ENCODE measurements at regions not wholly inside any gene's neighbourhood (a gene's known extent, or its start where the extent isn't known, plus 50 kb on each side); places are given as distances from the start of the nearest gene placed in this dataset.

DNA sequence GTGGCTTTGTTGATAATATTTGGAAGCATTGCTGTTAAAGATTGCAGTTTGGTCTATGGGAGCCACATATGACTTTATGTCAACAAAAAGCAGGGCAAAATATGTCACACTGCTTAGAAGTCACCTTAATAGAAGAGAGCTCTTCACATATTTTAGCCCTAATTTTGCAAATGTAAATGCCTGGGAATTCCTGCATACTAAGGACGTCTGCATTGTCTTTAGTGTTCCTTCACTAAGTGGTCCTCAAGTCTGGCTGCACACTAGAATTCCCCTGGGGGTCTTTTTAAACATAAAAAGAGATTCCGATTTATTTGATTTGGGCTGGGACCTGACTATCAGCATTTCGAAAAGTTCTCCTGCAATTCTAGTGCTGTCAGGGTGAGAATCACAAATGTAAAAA, 495.1 kb upstream of the FAM241A start:
- DNase-seq: no peak

DNA sequence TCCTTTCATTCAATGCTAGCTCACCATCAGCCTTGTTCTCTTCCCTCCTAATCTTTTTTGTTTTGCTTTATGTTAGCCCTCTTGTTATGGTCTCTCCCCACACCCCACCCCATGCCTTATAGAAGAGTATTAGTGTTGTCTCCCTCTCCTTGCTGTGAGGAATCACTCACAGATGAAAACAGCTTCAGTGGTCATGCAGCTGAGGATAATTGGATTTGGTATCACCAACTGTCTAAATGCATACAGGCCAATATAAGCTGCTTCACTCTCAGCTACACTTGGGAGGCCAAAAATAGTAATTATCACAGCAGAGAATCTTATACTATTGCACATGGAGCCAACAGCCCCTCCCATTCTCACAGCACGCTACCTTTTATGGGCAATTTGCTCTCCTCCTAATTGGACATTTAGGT, 494.6 kb upstream of the FAM241A start:
- no peak for DNase-seq

DNA sequence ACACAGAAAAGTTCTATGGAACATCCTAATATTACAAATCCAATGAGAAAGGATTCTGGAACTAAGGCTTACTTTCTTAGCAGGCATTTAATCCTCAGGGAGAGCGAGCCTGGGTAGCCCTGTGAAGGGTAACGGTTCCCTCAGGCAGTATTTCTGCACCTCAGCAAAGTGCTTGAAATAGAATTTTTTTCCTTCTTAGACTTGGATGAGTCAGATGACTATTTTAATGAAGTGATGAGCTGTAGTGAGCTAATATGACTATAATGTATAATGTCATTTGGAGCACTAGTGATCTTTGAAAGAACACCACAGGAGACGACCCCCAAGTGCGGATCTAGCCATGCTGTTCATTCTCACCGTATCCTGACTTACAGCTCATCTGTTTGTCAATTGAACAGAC, 493.0 kb upstream of the FAM241A start:
- no peak for DNase-seq

DNA sequence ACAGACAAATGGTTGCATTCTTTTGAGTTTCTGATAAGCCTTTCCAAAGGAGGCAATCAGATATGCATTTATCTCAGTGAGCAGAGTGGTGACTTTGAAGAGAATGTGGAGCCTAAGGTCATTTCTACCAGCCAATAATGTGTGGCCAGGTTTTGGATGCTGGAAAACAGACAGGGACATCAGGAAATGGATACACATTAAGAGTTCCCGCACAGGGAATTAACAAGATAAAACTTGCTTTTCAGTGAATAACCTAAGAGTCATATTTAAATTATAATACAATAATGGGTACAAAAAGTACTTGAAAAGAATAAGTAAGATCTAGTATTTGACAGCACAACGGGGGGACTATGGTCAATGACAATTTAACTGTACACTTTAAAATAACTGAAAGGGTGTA, 492.3 kb upstream of the FAM241A start:
- DNase-seq: no peak

DNA sequence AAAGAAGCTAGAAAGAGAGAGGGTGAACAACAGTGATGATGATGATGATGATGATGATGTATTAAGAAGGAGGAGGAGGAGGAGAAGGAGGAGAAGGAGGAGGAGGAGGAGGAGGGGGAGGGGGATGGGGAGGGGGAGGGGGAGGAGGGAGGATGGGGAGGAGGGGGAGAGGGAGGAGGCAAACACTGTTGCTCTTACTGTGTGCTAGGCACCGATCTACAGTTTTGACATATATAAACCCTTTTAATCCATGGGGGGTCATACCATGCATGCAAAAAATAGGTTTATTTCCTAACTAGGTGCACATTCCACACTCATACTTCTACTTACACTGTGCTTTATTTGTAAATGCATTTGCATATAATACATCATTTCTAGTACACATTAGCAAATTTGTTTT, 482.8 kb upstream of the FAM241A start:
- no peak for DNase-seq

DNA sequence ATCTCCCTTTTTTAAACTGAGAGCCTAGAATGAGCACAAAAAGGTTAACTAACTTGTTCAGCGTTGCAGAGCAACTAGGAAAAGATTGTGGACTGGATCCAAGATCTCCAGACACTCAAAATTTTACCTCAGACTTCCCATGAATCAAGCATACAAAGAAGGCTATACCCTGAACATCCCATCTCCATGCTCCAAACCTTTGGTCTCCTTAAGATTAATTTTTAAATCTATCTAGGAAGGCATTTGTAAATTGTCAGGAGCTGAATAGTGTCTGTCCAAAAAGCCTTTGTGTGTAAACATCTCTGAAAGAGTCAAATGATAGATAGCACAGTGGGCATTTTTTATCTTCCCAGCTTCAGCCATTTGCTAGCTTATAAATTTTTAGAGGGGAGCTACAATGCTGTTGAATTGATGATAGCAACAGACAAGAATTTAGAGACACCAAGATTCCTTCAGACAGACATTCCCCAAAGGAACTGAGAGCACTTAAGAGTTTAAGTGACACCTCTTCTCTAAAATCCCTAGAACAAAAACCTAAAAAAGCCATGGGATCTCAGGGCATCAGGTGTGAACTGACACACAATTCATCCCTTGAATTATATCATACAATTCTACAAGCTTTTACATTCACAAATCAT, 480.8 kb upstream of the FAM241A start:
- DNase-seq: no peak

DNA sequence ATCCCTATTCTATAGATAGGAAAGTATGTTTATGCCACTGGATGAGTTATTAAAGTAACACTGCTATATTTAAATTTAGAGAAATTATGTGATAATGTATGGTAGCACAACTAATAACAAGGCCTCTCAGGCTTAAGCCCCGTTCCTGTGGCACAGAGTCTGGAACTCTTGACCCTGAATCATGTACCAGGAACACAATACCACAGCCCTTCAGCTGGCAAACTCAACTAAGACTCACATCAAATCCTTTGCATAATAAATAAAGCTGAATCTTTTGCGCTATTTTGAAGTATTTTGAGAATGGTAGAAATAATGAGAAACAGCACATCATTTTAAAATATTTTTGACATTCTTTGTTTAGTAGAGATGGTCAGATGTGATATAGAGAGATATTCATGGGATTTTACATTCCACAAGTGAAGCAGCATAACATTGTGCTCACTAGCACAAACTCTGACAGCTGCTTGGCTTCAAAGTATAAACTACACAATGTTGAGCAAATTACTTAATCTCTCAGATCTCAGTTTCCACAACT, 478.4 kb upstream of the FAM241A start:
- no peak for DNase-seq

DNA sequence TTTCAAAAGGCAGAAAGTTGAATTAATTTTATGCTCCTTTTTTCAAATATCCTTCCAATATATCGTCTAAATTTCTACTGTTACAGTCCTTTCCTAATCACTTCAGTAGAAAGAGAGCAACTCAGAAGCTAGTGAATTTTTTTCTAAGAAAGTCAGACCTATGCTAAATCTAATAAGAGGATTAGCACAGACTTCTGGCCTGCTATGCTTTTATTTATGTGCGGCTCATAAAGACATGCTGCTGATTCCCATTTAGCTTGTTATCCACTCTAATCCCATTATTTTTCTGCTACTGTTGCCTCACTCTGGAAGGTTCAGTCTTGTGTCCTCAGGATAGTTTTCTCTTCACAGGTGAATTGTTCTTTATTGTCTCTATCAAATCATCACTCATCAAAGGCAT, 473.5 kb upstream of the FAM241A start:
- no peak for DNase-seq

DNA sequence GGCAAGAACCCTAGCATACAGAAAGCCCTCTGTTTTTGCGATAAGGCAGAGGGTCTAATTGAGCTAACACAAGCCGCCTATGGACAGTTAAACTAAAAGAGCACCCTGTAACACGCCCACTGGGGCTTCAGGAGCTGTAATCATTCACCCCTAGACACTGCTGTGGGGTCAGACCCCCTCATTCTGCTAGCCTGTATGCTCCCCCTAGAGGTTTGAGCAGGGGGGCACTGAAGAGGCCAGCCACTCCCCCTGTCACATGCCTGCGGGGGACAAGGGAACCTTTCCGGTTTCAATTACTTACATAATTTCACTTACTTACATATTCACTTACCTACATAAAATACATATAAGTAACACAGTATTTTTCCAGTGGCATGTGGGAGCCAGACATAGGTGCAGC, 469.5 kb upstream of the FAM241A start:
- no peak for DNase-seq

DNA sequence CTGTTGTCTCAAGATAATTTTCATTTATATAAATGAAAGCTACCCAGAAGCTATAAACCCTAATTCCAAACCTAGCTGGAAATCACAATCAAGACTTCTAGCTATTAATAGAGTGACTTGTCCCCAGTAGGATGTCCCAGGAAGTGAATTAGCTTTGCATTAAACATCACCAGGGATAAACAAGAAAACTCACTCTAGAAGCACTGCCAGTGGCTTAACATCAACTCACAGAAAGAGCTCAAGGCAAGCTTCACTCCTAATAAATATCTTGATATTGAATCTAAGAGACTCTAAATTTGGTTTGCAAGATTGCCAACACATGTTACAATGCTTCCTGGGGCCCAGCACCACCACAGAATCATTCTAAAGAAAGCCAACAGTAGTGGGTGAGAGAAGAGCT, 468.7 kb upstream of the FAM241A start:
- no peak for DNase-seq

DNA sequence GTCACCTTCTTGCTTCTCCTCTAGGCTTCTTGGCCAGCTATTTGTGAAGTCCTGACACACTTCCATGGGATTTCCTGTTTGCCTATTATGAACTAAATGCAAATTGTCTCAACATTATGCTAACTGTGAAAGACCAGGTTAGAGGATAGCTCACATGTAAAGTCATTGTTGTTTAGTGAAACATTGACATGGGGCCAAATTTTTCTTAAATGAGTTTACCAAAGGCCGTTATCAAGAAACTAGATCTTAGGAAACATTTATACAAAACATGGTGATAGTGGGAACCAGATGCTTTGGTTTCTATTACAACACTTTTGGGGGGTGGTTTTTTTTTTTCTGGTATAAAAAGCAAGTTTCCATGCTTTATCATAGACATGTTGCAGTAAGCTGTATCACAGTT, 466.8 kb upstream of the FAM241A start:
- no peak for DNase-seq

DNA sequence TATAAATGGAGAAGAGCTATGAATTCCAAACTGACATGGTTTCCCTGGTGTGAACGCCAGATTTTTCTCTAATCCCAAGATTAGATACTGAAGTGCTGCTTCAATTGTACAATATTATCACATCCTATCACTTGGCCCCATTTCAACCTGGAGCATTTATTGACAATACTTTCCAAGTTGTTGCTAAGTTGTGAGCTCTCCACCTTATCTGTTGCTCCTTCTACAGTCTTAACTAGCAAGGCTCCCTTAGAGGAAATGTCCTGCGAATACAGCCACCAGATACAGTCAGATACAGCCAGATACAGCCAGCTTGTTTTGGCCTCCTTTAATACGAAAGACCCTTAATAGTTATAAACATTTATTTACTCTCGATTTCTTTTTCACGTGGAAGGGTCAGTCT, 466.3 kb upstream of the FAM241A start:
- DNase-seq: no peak

DNA sequence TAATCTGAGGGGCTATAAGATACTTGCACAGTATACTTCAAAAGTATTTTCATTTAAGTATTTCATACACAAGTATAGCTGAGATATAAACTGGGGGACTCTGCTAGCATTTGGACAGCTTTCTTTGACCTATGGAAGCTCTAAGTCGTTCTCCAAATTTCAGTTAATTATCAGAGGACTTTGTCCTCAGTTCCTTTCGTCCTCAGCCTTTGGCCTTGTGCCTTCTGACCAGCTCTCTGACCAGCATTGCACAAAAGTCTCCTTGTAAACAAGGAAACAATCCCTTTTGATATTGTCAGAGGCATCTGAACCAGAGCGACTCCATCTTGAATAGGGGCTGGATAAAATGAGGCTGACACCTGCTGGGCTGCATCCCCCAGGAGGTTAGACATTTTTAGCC, 464.0 kb upstream of the FAM241A start:
- no peak for DNase-seq

DNA sequence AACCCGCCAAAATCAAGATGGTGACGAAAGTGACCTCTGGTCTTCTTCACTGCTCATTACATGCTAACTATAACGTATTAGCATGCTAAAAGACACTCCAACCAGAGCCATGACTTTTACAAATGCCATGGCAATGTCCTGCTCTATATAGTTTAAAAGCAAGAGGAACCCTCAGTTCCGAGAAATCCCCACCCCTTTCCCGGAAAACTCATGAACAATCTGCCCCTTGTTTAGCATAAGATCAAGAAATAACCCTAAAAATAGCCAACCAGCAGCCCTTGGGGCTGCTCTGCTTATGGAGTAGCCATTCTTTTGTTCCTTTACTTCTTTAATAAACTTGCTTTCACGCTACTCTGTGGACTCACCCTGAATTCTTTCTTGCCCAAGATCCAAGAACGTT, 463.5 kb upstream of the FAM241A start:
- DNase-seq: no peak

DNA sequence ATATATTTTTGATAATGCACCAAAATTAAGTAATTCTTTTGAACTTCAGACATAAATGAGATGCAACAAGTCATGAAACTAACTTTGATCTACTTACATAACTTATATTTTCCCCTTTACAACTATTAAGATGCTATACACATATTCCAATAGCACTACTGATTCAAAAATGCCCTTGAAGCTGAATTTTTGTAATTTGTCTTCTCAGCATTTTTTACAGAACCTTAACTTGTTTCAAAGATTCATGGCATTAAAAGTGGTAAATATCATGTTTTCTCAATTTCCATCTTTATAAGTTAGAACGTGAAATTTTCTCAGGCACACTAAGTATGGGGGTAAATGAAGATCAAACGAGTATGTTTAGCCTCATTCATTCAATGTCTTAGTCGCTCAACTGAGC, 460.0 kb upstream of the FAM241A start:
- no peak for DNase-seq

DNA sequence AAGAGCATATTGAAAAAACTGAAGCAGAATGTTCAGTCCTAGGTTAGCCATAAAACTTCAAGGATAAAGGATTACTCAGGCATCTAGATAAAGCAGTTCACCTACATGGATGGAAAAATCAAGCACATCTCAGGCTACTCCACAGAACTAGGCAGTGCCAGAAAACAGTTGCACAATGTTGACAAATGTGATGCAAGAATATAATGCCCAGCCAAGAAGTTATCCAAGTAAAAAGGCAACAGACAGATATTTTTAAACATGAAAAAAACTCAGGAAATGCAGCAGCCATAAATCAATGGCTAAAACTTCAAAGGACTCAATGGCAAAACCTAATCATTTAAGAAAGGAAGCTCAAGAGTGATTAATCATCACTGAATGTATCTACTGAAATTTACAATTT, 456.0 kb upstream of the FAM241A start:
- no peak for DNase-seq

DNA sequence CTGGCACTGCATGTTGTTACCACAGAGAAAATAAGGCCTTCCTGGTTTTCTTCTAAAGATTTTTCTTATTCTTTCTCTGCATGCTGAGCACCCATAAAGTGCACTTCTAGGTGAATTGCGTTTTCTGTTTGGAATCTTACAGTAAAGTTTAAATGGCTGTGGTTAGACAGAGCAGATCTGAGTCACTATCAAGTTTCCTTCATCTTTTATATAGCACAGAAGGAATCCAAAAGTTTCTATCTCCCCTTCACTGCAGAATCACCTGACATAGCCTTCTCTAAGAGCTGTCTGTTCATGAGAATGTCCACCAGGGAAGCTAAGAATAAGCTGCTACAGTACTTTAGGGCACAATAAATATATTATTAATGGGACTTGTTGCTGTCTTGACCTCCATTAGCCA, 455.5 kb upstream of the FAM241A start:
- no peak for DNase-seq

DNA sequence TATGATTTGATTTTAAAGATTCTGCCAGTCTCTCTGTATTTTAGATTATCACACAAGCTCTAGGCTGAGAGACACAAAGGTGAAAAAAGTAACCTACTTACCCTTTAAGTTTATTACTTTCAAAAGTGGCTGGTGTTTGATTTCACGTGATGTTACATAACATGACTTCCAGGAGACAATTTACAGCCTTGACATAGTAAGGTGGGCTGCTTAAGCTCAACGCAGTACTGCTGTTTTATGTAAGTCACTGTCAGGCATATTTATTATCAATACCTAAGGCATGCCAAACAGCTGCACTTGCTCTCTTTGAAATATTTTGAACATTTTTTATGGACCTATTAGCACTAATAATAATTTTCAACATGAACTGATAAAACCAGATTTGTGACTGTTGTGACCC, 451.5 kb upstream of the FAM241A start:
- DNase-seq: no peak

DNA sequence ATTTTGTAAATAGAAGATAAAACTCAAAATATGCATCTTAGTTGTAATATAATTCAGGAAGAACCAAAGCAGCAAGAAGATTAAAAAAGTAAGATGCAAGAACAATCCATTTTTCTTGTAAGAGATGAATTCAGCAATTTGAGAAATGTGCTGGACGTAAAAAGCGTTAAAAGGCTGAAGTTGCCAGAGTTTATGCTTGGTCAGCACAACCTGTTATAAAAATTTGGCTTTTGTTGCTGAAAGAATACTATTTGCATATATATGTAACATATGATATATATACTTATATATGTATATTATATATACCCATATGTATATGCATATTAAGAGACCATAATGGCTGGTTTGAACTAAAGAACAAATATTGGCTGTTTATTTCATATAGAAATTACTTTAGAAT, 449.6 kb upstream of the FAM241A start:
- no peak for DNase-seq

DNA sequence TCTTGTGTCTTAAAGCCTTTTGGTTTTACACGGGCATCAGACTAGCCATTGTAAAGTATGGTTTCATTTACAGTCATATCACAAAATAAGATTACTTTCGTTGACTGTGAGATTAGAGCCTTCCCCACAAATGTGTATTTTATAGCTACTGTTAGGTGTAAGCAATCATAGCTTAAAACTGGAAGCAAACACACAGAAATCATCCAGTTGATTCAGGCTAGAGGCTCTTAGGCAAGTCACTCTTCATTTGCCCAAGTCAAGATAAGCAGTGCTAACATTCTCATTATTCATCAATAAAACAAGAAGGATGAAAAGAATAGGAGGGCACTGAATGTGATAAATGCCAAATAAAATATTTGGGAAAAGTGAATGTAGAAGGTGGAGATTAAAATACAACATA, 448.7 kb upstream of the FAM241A start:
- no peak for DNase-seq

DNA sequence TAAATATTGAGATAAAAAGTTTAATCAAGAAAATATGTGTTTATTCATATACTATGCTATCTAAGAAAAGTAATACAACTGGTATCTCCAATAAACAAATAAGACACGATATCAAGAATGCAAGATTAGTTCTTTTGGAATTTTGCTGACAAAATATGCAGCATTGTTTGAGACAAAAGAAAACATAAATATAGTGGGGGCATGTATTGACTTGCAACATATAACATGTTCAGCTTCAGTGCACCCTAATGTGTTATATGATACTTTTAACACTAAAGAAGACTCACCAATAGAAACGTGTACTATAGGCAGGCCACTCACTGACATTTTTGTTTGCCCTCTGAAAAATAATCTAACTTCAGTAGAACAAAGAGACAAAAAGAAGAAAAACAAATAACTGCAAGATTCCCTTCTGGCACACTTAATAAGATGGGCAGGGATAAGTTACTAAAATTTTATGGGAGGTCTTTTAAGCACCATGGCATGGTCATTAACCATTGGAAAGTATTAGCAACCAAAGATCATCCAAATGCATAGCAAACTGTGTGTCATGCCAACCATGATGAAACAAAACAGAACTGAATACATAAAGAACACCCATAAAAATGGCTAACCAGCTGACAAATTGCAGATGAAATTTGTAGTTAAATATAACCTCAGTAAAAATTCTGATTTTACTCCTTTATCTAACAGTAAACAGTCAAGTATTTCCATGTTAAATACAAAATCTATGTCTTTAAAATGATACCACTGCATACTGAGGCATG, 447.9 kb upstream of the FAM241A start:
- DNase-seq: no peak

DNA sequence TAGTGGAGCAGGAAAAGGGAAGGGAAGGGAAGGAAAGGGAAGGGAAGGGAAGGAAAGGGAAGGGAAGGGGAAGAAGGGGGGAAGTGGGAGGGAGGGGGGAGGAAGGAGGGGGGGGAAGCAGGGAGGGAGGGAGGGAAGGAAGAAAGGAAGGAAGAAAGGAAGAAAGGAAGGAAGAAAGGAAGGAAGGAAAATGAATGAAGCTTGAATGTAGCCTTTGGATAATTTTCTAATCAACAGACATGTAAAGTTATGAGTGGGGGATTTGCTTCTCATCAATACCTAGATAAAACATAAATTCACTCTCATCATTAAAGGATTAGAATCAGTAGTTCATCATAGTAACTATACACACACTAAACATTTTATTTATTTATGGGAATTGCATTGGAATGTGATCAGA, 446.9 kb upstream of the FAM241A start:
- no peak for DNase-seq

DNA sequence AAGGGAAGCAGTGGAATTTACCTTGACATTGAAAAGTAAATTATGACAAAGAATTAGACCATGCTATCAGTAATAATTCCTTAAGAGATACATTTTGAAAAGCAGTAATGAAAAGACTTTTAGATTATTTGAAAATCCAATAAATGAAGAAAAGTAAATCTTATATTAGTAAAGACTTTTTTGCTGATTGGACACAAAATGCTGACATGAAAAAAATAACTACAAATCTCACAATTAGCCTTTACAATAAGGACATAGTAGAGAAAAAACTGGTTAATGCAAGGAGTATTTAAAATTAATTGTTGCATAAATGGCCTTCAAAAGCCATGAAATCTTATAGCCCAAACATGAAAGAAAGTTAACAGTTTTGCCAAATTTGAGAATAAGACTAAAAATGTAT, 446.1 kb upstream of the FAM241A start:
- DNase-seq: no peak

DNA sequence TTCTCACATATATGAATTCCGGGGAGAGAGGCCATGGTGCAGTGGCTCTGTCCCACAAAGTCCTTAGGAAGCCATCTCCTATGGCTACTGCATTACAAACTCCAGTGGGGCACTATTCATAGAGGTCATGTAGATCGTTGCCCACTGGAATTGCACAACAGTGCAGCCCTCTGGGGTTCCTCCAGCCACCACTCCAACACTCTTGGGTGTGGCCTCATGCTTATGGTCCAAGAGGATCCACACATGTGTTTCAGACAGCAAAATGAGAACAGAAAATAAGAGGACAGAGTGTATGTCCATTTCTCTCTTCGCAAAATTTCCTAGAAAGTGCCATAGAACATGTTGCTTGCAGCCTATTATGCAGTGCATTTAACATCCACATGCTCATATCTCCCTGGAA, 444.2 kb upstream of the FAM241A start:
- no peak for DNase-seq

All from muscle of arm (tissue), 1 donor.